Breast epithelium (tissue), 3 donors: ENCODE measurements at regions not wholly inside any gene's neighbourhood (a gene's known extent, or its start where the extent isn't known, plus 50 kb on each side); places are given as distances from the start of the nearest gene placed in this dataset.

ENCODE experiments used
- POLR2AphosphoS5 ChIP-seq, 3 donors: sonication (generic); formaldehyde crosslinking; IDR thresholded peaks; one replicate each; pipeline ENCODE4 v1.6.1; 2017; ENCODE audit warnings: antibody characterized with exemption in 3 of 3
- TF ChIP-seq, protein P1 (sequence below), 3 donors: fragments of 450-650 bp; IDR thresholded peaks; one replicate each; pipeline ENCODE4 v1.5.1; 2016 to 2017; ENCODE audit warnings: antibody characterized with exemption in 3 of 3, mild to moderate bottlenecking in 3 of 3, moderate library complexity in 3 of 3

DNA sequence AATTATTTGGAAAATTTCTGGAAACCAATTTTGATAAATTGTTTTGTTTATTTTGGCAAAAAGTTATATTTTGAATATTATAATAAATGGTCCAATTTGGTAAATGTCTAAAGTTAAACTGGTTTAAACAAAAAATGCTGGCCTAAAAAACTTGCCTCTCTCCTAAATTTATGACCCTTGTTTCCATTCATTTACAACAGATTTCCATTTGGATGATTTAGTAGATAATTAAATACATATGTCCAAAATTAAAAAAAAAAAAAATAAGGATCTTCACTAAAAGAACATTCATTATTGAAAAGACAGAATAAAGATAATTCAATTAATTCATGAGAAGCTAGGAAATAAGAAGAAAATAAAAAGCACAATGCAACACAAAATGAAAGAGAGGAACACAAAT lies 449.5 kb downstream of the SPRY1 start:
- TF ChIP-seq, protein P1, sequence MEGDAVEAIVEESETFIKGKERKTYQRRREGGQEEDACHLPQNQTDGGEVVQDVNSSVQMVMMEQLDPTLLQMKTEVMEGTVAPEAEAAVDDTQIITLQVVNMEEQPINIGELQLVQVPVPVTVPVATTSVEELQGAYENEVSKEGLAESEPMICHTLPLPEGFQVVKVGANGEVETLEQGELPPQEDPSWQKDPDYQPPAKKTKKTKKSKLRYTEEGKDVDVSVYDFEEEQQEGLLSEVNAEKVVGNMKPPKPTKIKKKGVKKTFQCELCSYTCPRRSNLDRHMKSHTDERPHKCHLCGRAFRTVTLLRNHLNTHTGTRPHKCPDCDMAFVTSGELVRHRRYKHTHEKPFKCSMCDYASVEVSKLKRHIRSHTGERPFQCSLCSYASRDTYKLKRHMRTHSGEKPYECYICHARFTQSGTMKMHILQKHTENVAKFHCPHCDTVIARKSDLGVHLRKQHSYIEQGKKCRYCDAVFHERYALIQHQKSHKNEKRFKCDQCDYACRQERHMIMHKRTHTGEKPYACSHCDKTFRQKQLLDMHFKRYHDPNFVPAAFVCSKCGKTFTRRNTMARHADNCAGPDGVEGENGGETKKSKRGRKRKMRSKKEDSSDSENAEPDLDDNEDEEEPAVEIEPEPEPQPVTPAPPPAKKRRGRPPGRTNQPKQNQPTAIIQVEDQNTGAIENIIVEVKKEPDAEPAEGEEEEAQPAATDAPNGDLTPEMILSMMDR (IDR thresholded peaks at IDR 0.05) = no peak
- no peak for TF ChIP-seq POLR2AphosphoS5 (IDR thresholded peaks at IDR 0.05)
